ENCODE measurements at regions not wholly inside any gene's neighbourhood (a gene's known extent, or its start where the extent isn't known, plus 50 kb on each side); places are given as distances from the start of the nearest gene placed in this dataset.
"Not testable (repeated sequence)": the region's sequence is repeated elsewhere in the genome, so short reads cannot be mapped to it uniquely, and the experiment has no call there.

DNA sequence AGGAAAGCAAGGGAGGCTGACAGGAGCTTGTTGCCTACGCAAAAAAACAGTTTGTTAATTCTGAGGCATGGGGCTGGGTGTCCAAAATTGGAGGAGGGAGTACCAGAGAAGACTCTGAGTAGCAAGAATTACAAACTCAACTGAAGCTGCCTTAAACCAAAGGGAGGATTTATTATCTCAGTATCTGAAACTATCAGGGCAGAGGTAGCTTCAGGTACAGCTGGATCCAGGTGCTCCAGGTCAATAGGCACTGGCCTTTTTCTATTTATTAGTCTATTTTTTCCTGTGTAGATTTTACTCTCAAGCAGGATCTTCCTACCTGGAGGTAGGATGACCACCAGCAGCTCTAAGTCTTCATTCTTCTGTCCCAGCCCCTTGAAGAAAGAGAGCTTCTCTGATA, 135.3 kb upstream of the NCOR2 start:
- no peak for TF ChIP-seq JUND (IDR thresholded peaks at IDR 0.05; ENCODE audit: low read depth)
- DNase-seq (ENCODE audit: low read depth in 1 of 2, low spot score in 1 of 2) = no peak
- in situ Hi-C loops (cut with HindIII; ENCODE audit: low pct_unique_long_range_greater_than_20kb, low sequenced_read_pairs) = no loop called here

DNA sequence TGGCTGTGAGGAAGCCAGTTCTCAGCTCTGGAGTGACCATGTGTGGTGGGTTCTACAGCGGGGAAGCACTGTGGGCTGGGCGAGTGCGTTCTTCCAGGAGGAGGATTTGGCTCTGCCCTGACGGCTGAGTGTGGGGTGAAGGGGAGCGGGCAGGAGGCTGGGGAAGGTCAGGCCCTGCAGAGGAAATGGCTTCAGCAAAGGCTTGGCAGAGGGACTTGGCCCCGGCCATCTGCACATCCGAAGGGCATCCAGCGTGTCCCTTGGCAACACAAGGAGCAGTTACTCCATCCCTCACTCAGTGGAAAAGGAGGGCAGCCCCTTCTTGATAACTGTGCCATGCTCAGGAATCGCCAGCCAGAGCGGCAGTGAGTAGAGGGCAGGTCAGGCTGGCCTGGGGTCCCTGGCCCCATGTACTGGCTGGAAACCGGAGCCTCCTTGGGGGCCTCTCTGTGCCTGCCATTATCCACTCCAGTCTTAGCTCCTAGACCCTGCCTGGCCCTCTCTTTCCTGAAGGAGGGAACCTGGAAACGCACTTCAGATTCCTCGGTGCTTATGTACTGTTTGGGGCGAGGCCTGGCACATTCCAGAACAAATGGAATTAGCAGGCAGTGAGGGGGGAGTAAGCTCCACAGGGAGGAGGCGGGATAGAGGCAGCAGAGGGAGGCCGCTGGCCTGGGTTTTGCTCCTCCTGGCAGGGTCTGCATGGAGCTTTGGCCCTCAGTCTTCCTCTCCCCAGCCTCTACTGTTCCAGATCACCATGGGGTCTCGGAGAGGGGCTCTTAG, 133.6 kb upstream of the NCOR2 start:
- DNase-seq (ENCODE audit: low read depth in 1 of 2, low spot score in 1 of 2) = no peak
- in situ Hi-C loops (cut with HindIII; ENCODE audit: low pct_unique_long_range_greater_than_20kb, low sequenced_read_pairs) = no loop called here
- no peak for TF ChIP-seq JUND (IDR thresholded peaks at IDR 0.05; ENCODE audit: low read depth)

DNA sequence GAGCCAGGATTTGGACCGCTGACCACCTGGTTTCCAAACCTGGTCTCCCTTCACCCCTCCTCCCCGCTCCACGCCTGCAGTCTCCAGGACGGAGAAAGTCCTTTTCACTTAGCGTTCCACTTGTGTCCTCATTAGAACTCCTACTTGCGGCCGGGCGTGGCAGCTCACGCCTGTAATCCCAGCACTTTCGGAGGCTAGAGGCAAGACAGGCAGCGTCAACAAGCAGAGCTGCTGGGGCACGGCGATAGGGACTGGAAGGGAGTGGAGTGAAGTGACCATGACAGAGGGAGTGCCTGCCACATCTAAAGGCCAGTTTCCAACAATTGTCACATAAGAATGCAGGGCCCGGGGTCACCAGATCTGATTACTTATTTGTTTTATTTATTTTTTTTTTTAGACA, 132.5 kb upstream of the NCOR2 start:
- TF ChIP-seq JUND (IDR thresholded peaks at IDR 0.05; ENCODE audit: low read depth) = no peak
- in situ Hi-C loops (cut with HindIII; ENCODE audit: low pct_unique_long_range_greater_than_20kb, low sequenced_read_pairs) = no loop called here
- DNase-seq (ENCODE audit: low read depth in 1 of 2, low spot score in 1 of 2) = no peak

DNA sequence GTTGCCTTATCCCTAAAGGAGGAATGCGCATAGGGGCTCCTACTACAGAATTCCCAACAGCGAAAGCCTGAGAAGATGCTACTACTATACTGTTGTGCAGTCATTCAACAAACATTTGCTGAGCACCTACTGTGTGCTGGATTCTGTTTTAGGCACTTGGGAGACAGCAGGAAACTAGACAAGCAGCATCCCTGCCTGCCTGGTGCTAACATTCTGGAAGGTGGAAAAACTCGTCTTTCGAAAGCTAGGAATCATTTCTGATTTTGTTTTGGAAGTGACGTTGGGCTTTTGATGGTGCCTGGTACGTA, 131.5 kb upstream of the NCOR2 start:
- in situ Hi-C loops (cut with HindIII; ENCODE audit: low pct_unique_long_range_greater_than_20kb, low sequenced_read_pairs) = no loop called here
- TF ChIP-seq JUND (IDR thresholded peaks at IDR 0.05; ENCODE audit: low read depth) = no peak

DNA sequence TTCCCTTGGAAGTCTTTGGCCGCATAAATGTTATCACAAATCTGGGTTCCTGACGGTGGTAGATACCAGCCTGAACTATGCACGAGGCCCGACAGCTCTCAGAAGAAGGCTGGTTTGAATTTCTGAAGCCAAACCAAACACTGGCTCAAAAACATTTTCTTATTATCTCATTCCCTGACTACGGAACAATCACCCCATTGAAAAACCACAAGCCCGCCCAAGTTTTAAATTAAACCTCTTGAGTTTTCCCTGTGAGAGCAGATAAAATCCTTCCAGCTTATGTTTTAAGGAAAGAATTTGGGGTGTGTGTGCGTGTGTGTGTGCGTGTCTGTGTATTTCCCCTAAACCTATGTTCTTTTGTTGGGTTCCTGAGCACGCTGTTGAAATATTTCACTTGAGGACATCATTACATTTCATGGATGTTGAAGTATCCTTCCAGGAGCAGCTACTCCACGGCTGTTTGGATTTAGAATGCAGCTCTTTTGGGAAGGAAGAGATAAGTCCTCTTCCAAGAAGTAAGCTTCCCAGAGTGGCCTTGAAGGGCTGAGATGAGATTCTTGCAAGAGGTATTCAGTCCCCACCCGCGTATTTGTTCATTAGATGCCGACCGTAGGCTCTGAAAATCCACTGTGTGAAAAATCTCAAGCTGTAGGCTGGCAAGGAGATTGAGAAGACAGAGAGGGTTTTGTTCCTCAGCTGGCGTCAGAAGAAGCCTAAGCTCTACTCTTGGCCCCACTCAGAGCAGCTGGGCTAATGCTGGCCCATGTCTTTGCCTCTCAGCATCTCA, 131.0 kb upstream of the NCOR2 start:
- in situ Hi-C loops (cut with HindIII; ENCODE audit: low pct_unique_long_range_greater_than_20kb, low sequenced_read_pairs) = no loop called here
- no peak for TF ChIP-seq JUND (IDR thresholded peaks at IDR 0.05; ENCODE audit: low read depth)
- DNase-seq (ENCODE audit: low read depth in 1 of 2, low spot score in 1 of 2) = no peak

More for the DNA sequence above, 131.5 kb upstream of the NCOR2 start:
- DNase-seq (ENCODE audit: low read depth in 1 of 2, low spot score in 1 of 2) = no peak

DNA sequence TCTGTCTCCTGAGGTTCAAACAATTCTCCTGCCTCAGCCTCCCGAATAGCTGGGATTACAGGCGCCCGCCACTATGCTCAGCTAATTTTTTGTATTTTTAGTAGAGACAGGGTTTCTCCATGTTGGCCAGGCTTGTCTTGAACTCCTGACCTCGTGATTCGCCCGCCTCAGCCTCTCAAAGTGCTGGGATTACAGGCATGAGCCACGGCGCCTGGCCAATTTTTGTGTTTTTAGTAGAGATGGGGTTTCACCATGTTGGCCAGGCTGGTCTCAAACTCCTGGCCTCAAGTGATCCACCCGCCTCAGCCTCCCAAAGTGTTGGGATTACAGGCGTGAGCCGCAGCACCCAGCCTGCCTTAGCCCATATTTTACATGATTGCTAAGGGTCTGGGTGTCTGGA, 130.3 kb upstream of the NCOR2 start:
- in situ Hi-C loops (cut with HindIII; ENCODE audit: low pct_unique_long_range_greater_than_20kb, low sequenced_read_pairs); DNase-seq (ENCODE audit: low read depth in 1 of 2, low spot score in 1 of 2): not testable (repeated sequence)

DNA sequence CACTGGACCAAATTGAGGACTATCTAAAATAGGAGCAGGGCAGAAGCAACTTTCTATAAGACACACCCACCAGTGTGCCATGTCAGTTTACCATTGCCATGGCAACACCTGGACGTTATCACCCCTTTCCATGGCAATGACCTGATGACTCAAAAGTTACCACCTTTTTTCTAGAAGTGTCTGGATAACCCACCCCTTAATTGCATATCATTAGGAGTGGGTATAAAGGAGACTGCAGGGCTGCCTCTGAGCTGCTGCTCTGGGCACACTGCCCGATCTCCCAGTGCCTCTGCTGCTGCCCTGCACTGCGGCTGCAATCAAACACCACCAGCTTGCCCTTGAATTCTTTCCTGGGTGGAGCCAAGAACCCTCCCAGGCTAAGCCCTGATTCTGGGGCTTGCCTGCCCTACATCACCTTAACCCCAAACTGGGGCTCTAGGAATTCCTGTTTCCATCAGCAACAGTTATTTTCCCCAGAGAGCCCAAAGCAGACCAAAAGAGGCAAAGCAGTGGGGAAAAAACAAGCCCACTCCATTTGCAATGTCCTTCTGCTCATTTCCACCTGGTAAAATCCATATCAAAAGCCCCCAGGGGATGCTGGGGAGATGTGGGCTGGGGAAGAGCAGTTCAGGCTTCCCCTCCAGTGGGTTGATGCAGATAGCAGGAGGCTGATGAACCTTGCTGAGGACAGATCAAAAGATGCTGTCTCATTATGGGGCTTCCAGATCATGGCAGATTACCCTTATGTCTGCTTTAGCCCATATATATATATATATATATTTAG, 129.5 kb upstream of the NCOR2 start:
- DNase-seq (ENCODE audit: low read depth in 1 of 2, low spot score in 1 of 2) = no peak
- in situ Hi-C loops (cut with HindIII; ENCODE audit: low pct_unique_long_range_greater_than_20kb, low sequenced_read_pairs) = no loop called here
- no peak for TF ChIP-seq JUND (IDR thresholded peaks at IDR 0.05; ENCODE audit: low read depth)

DNA sequence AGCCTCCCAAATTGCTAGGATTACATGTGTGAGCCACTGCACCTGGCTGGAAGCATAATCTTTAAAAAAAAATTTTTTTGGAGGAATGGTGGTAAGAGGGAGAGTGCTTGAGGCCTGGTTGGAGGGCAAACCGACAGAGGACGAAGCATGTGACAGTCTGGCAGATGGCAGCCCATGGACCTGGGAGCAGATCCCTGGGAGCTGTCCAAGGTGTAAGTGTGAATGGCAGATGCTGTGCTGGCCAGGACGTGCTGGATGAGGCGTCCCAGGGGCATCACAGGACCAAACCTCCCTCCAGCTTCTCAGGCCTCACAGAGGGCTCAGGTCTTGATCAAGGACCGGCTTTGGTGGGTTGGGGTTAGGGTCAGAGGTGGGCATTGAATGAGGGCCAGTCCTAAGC, 128.4 kb upstream of the NCOR2 start:
- DNase-seq (ENCODE audit: low read depth in 1 of 2, low spot score in 1 of 2) = peak; percentile 65 to 76
- no peak for TF ChIP-seq JUND (IDR thresholded peaks at IDR 0.05; ENCODE audit: low read depth)
- in situ Hi-C loops (cut with HindIII; ENCODE audit: low pct_unique_long_range_greater_than_20kb, low sequenced_read_pairs) = no loop called here

DNA sequence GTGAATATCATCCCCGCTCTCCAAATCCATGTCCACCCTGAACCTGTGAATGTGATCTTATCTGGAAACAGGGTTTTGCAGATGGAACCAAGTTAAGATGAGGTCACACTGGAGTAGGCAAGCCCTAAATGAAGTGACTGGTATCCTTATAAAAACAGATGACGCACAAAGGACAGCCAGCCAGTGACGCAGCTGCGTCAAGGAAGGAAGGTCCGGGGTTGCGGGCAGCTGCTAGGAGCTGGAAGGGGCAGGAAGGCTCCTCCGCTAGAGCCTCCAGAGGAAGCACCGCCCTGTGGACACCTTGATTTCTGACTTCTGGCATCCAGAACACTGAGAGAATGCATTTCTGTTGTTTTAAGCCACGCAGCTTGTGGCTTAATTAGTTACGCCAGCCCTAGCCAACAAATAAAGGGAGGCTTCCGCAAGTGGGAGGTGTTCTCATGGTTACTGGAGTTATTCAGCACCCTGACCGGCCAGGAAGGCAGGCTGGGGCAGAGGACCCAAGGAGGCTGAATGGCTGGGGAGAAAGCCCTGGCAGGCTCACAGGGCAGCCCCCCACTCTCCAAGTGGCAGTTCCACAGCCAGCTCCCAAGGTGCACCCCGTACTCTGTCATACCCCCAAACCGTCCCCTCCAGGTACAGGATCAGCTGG, 127.6 kb upstream of the NCOR2 start:
- in situ Hi-C loops (cut with HindIII; ENCODE audit: low pct_unique_long_range_greater_than_20kb, low sequenced_read_pairs) = no loop called here
- no peak for DNase-seq (ENCODE audit: low read depth in 1 of 2, low spot score in 1 of 2)

DNA sequence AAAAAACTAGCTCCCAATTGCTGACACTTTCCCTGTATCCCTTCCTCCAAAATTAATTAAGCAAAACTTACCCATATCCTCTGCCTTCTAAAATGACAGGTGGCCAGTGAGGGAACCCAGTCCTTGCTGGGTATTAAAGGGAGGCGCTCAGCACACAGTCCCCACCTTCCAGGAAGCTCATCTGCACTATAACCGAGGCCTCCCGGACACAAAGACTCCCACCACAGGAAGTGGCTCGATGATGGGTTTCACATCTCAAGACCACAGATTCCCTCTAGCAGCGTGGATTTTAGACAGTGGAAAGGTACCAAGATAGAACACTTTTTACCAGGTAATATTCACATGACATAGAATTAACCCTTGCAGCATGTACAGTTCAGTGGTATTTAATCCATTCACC, 126.8 kb upstream of the NCOR2 start:
- no peak for TF ChIP-seq JUND (IDR thresholded peaks at IDR 0.05; ENCODE audit: low read depth)
- in situ Hi-C loops (cut with HindIII; ENCODE audit: low pct_unique_long_range_greater_than_20kb, low sequenced_read_pairs) = no loop called here
- no peak for DNase-seq (ENCODE audit: low read depth in 1 of 2, low spot score in 1 of 2)

More for the DNA sequence above, 127.6 kb upstream of the NCOR2 start:
- no peak for TF ChIP-seq JUND (IDR thresholded peaks at IDR 0.05; ENCODE audit: low read depth)

DNA sequence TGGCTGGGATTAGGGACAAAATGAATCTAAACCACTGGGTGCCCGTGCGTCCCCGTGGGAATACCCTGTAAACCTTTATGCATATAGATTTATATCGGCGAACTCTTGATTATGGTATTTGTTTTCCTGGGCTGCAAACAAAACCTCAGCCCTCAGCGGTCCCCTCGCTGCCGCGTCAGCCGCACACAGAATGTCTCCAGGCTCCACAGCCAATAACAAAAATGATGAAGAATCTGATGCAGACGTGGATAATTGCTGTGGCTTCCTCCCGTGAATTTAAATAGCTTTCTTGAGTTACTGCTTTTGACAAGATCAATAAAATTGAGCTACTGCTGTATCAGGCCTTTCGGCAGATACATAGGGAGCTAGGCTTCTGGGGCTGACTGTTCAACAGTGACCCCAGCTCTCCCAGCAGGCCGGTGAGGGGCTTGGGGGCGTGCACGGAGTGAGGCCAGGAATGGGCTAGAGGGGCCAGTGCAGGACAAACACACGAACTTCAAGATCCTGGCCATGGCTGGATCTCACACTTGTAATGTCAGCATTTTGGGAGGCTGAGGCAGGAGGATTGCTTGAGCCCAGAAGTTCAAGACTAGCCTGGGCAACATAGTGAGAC, 125.8 kb upstream of the NCOR2 start:
- in situ Hi-C loops (cut with HindIII; ENCODE audit: low pct_unique_long_range_greater_than_20kb, low sequenced_read_pairs) = no loop called here
- no peak for TF ChIP-seq JUND (IDR thresholded peaks at IDR 0.05; ENCODE audit: low read depth)
- no peak for DNase-seq (ENCODE audit: low read depth in 1 of 2, low spot score in 1 of 2)

DNA sequence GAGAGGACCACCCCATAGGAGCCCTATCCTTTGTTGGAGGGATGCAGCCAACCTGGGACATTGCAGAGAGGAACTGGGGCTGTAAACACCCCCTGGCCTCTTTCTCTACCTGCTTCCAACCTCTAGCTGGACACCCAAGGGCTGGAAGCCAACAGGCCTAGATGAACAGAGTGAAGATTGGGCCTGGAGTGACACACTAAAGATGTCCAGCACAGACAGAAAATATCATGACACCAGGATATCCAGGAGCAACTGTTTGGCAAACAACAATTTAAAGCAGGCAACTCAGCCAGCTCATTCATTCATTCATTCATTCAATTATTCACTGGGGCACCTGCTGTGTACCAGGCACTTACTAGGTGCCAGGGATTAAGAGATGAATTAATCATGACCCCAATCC, 125.0 kb upstream of the NCOR2 start:
- in situ Hi-C loops (cut with HindIII; ENCODE audit: low pct_unique_long_range_greater_than_20kb, low sequenced_read_pairs) = no loop called here
- no peak for DNase-seq (ENCODE audit: low read depth in 1 of 2, low spot score in 1 of 2)
- TF ChIP-seq JUND (IDR thresholded peaks at IDR 0.05; ENCODE audit: low read depth) = no peak
